ENCODE measurements at regions not wholly inside any gene's neighbourhood (a gene's known extent, or its start where the extent isn't known, plus 50 kb on each side); places are given as distances from the start of the nearest gene placed in this dataset.
"Not testable (repeated sequence)": the region's sequence is repeated elsewhere in the genome, so short reads cannot be mapped to it uniquely, and the experiment has no call there.

GRCh38 chr21:15457965-15458364 lies 271.8 kb upstream of the USP25 start:
- WGBS, result 87% methylated on average over 3 of the region's 3 CpGs

GRCh38 chr21:15462092-15462491 lies 267.7 kb upstream of the USP25 start:
- Histone ChIP-seq H3K4me1 (no peaks in the 10 kb centered on the region), H3K4me3 (no peak overlapping the region), H3K36me3 (no peaks in the 10 kb centered on the region), H3K9me3 (no peaks in the 10 kb centered on the region), H3K27ac (no peak overlapping the region), H3K27me3 (no peaks in the 10 kb centered on the region)
- WGBS, result 62% methylated on average over 1 of the region's 1 CpG
- TF ChIP-seq POLR2AphosphoS5 (IDR thresholded peaks at IDR 0.05) (no peak), CTCF (IDR thresholded peaks at IDR 0.05) (no peak), POLR2A (IDR thresholded peaks at IDR 0.05) (no peak), EP300 (IDR thresholded peaks at IDR 0.05) (no peak)
- no peak for DNase-seq (ENCODE audit: low spot score in 2 of 2)

More at GRCh38 chr21:15457965-15458364, 271.8 kb upstream of the USP25 start:
- TF ChIP-seq EP300 (IDR thresholded peaks at IDR 0.05), result no peak
- TF ChIP-seq CTCF (IDR thresholded peaks at IDR 0.05), result no peak
- no peak for TF ChIP-seq POLR2A (IDR thresholded peaks at IDR 0.05)
- TF ChIP-seq POLR2AphosphoS5 (IDR thresholded peaks at IDR 0.05), result no peak
- Histone ChIP-seq H3K4me3 (no peak overlapping the region), H3K27me3 (no peaks in the 10 kb centered on the region), H3K4me1 (no peaks in the 10 kb centered on the region), H3K36me3 (no peaks in the 10 kb centered on the region), H3K27ac (no peak overlapping the region), H3K9me3 (no peaks in the 10 kb centered on the region)
- no peak for DNase-seq (ENCODE audit: low spot score in 2 of 2)

GRCh38 chr21:15466329-15466728 lies 263.5 kb upstream of the USP25 start:
- Histone ChIP-seq H3K36me3 (no peaks in the 10 kb centered on the region), H3K4me3 (no peak overlapping the region), H3K27ac (no peak overlapping the region), H3K4me1 (no peaks in the 10 kb centered on the region), H3K27me3 (no peaks in the 10 kb centered on the region), H3K9me3 (no peaks in the 10 kb centered on the region)
- no peak for DNase-seq (ENCODE audit: low spot score in 2 of 2)
- TF ChIP-seq POLR2AphosphoS5 (IDR thresholded peaks at IDR 0.05) (no peak), CTCF (IDR thresholded peaks at IDR 0.05) (no peak), EP300 (IDR thresholded peaks at IDR 0.05) (no peak), POLR2A (IDR thresholded peaks at IDR 0.05) (no peak)
- WGBS, result 93% methylated on average over 4 of the region's 4 CpGs

GRCh38 chr21:15468368-15468767 lies 261.4 kb upstream of the USP25 start:
- no peak for DNase-seq (ENCODE audit: low spot score in 2 of 2)
- H3K27me3 ChIP-seq, result no peaks in the 10 kb centered on the region
- H3K4me3 ChIP-seq, result no peak overlapping the region
- no peaks in the 10 kb centered on the region for H3K36me3 ChIP-seq
- H3K4me1 ChIP-seq, result no peaks in the 10 kb centered on the region
- TF ChIP-seq CTCF (IDR thresholded peaks at IDR 0.05) (no peak), EP300 (IDR thresholded peaks at IDR 0.05) (no peak), POLR2AphosphoS5 (IDR thresholded peaks at IDR 0.05) (no peak), POLR2A (IDR thresholded peaks at IDR 0.05) (no peak)
- no peaks in the 10 kb centered on the region for H3K9me3 ChIP-seq
- no peak overlapping the region for H3K27ac ChIP-seq
- WGBS, result 80% methylated on average over 2 of the region's 2 CpGs

- TF ChIP-seq CTCF (IDR thresholded peaks at IDR 0.05), result no peak
- no peak for TF ChIP-seq POLR2AphosphoS5 (IDR thresholded peaks at IDR 0.05)
- TF ChIP-seq POLR2A (IDR thresholded peaks at IDR 0.05), result no peak
- no peak for TF ChIP-seq EP300 (IDR thresholded peaks at IDR 0.05)
- Histone ChIP-seq H3K4me3 (no peak overlapping the region), H3K4me1 (no peaks in the 10 kb centered on the region), H3K9me3 (no peaks in the 10 kb centered on the region), H3K27me3 (no peaks in the 10 kb centered on the region), H3K27ac (no peak overlapping the region), H3K36me3 (no peaks in the 10 kb centered on the region)
- no peak for DNase-seq (ENCODE audit: low spot score in 2 of 2)
- 84% methylated on average over 6 of the region's 6 CpGs for WGBS
Observed at GRCh38 chr21:15472108-15473040, 257.4 kb upstream of the USP25 start.

GRCh38 chr21:15477773-15478172 lies 252.0 kb upstream of the USP25 start:
- H3K27me3 ChIP-seq; H3K27ac ChIP-seq; H3K36me3 ChIP-seq; DNase-seq (ENCODE audit: low spot score in 2 of 2); H3K9me3 ChIP-seq; H3K4me1 ChIP-seq; H3K4me3 ChIP-seq: not testable (repeated sequence)
- 91% methylated on average over 3 of the region's 3 CpGs for WGBS

All from suprapubic skin (tissue), 4 donors.